CD4-positive, CD25-positive, alpha-beta regulatory T cell (primary cell): ENCODE measurements at regions not wholly inside any gene's neighbourhood (a gene's known extent, or its start where the extent isn't known, plus 50 kb on each side); places are given as distances from the start of the nearest gene placed in this dataset.

Experiments
- ATAC-seq, 2 donors: fragments of 150-1000 bp; cut with Tn5 transposase; one replicate each; pipeline ENCODE4 v1.10.0; 2021; ENCODE audit warnings: low read depth in 2 of 2, moderate number of reproducible peaks in 2 of 2, moderate library complexity in 1 of 2
- DNase-seq, 3 donors: peaks; one replicate each; pipeline versions ENCODE4 v3.0.0 to v3.0.0-alpha.2; 2012 to 2022; ENCODE audit warnings: mixed read lengths in 1 of 3
- H3K27ac ChIP-seq: one replicate; pipeline ENCODE4 v1.7.0; 2013; ENCODE audit warnings: mild to moderate bottlenecking, low read length; ENCODE audit not compliant: insufficient read depth, poor library complexity, severe bottlenecking
- H3K27me3 ChIP-seq: one replicate; pipeline ENCODE4 v1.7.0; 2013; ENCODE audit warnings: low read length; ENCODE audit not compliant: control insufficient read depth, insufficient read depth
- H3K36me3 ChIP-seq: one replicate; pipeline ENCODE4 v1.7.0; 2013; ENCODE audit warnings: mild to moderate bottlenecking, low read length, moderate library complexity; ENCODE audit not compliant: control insufficient read depth, insufficient read depth
- H3K4me1 ChIP-seq: 2 replicates; pipeline ENCODE4 v1.7.0; 2013; ENCODE audit warnings: mild to moderate bottlenecking, low read length; ENCODE audit not compliant: insufficient read depth, control insufficient read depth, poor library complexity, severe bottlenecking
- H3K4me3 ChIP-seq: one replicate; pipeline ENCODE4 v1.7.0; 2013; ENCODE audit warnings: low read depth, mild to moderate bottlenecking, low read length, moderate library complexity
- H3K9me3 ChIP-seq, 2 experiments: 1 replicate in 1 of 2; 2 replicates in 1 of 2; pipeline ENCODE4 v1.7.0; 2013; ENCODE audit warnings: low read length in 2 of 2, mild to moderate bottlenecking in 1 of 2, moderate library complexity in 1 of 2; ENCODE audit not compliant: control insufficient read depth in 2 of 2
- H3K27ac Mint-ChIP-seq, 3 donors: one replicate each; pipeline ENCODE4 v1.8.0; 2020 to 2022; ENCODE audit warnings: mild to moderate bottlenecking in 3 of 3, mixed read lengths in 3 of 3, moderate library complexity in 2 of 3
- H3K27me3 Mint-ChIP-seq: one replicate; pipeline ENCODE4 v1.8.0; 2022; ENCODE audit warnings: mild to moderate bottlenecking, mixed read lengths
- H3K36me3 Mint-ChIP-seq: one replicate; pipeline ENCODE4 v1.8.0; 2020; ENCODE audit warnings: mixed read lengths
- H3K4me1 Mint-ChIP-seq, 4 donors: one replicate each; pipeline ENCODE4 v1.8.0; 2020 to 2022; ENCODE audit warnings: mixed read lengths in 4 of 4, mild to moderate bottlenecking in 1 of 4
- H3K4me3 Mint-ChIP-seq, 4 donors: one replicate each; pipeline ENCODE4 v1.8.0; 2020 to 2022; ENCODE audit warnings: mild to moderate bottlenecking in 4 of 4, mixed read lengths in 4 of 4, moderate library complexity in 3 of 4
- H3K9me3 Mint-ChIP-seq, 7 donors: one replicate each; pipeline ENCODE4 v1.8.0; 2020 to 2022; ENCODE audit warnings: mixed read lengths in 7 of 7, mild to moderate bottlenecking in 3 of 7, moderate library complexity in 2 of 7

- no peaks in the 10 kb centered on the region for H3K4me1 ChIP-seq
- no peaks in the 10 kb centered on the region for H3K36me3 ChIP-seq
- no peaks in the 10 kb centered on the region for H3K9me3 Mint-ChIP-seq
- ATAC-seq = no peak
- no peak overlapping the region for H3K4me3 Mint-ChIP-seq
- no peaks in the 10 kb centered on the region for H3K4me1 Mint-ChIP-seq
- no peaks in the 10 kb centered on the region for H3K27me3 Mint-ChIP-seq
- H3K27ac ChIP-seq = no peak overlapping the region
- no peak overlapping the region for H3K27ac Mint-ChIP-seq
- H3K9me3 ChIP-seq = no peaks in the 10 kb centered on the region
- no peaks in the 10 kb centered on the region for H3K36me3 Mint-ChIP-seq
- H3K4me3 ChIP-seq = no peak overlapping the region
- H3K27me3 ChIP-seq = peaks cover 2% of the 10 kb centered on the region
- DNase-seq = no peak
These were observed 248.3 kb downstream of the PHF14 start for GRCh38 chr7:11221984-11222383.

DNA sequence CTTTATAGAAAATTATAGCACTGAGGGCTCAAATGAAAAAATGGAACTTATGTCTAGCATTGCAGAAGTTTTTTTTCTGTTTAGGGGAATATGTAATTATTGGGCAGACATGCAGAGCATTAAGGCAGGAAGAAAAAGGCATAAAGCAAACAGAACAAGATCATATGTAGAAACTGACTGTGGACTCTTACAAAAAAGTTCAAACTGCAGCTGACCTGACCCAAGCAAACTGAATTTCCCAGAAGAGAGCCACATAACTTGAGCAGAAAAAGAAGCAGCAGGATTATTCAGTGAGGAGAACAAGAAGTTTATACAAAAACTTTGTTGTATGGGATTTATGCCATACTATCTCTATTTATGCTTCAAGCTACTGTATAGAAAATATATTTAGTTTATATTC lies 250.9 kb downstream of the PHF14 start:
- no peak overlapping the region for H3K27ac Mint-ChIP-seq
- H3K27ac ChIP-seq = no peak overlapping the region
- H3K27me3 ChIP-seq = no peaks in the 10 kb centered on the region
- no peak overlapping the region for H3K4me3 ChIP-seq
- ATAC-seq (no peak), DNase-seq (no peak)
- no peaks in the 10 kb centered on the region for H3K4me1 ChIP-seq
- H3K27me3 Mint-ChIP-seq = peaks cover 7% of the 10 kb centered on the region
- H3K9me3 Mint-ChIP-seq = no peaks in the 10 kb centered on the region
- H3K4me3 Mint-ChIP-seq = no peak overlapping the region
- no peaks in the 10 kb centered on the region for H3K4me1 Mint-ChIP-seq
- no peaks in the 10 kb centered on the region for H3K36me3 ChIP-seq
- no peaks in the 10 kb centered on the region for H3K36me3 Mint-ChIP-seq
- H3K9me3 ChIP-seq = no peaks in the 10 kb centered on the region

DNA sequence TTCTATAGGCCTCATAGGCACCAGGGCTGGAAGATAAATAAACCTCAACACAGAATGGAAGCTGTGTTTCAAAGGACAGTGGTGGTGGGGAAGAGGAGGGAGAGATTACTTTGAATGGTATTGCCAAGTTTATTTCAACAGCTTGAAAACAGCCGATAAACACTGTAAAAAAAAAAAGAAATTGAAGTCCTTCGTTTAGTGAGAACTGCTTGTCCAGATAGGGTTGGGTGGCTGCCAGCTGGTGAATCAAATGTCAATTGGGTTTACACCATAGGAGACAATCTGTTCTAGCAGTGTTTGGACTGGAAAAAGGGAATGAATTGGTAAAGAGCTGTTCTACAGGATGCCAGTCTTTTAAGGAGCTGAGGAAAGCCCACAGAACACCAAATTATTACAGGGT lies 254.8 kb downstream of the PHF14 start:
- Mint-ChIP-seq H3K9me3 (peaks cover 0 to 2% (median 0%) of the 10 kb centered on the region in 7 donors), H3K4me1 (no peaks in the 10 kb centered on the region), H3K27ac (no peak overlapping the region), H3K27me3 (peaks cover 7% of the 10 kb centered on the region), H3K4me3 (no peak overlapping the region), H3K36me3 (no peaks in the 10 kb centered on the region)
- DNase-seq (no peak), ATAC-seq (no peak)
- Histone ChIP-seq H3K36me3 (no peaks in the 10 kb centered on the region), H3K27me3 (no peaks in the 10 kb centered on the region), H3K9me3 (no peaks in the 10 kb centered on the region), H3K27ac (no peak overlapping the region), H3K4me1 (no peaks in the 10 kb centered on the region), H3K4me3 (no peak overlapping the region)

DNA sequence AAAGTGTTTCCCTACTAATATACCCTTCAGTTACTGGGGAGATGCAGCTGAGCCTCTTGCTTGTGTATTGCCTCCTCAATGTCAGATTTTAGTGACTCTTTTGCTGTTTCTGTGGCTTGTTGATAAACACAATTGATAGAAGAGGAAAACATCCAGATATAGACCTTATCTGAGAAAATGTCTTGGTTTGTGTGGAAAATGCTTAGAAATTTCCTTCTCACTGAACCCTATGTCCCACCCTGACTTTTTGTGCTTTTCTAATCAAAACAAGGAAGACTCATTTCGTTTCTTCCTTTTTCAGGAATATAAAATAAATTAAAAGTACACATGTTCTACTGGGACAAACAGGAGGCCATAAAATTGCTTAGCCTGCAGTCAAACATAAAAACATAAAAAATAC lies 257.5 kb downstream of the PHF14 start:
- Mint-ChIP-seq H3K9me3 (peaks cover 0 to 2% (median 0%) of the 10 kb centered on the region in 7 donors), H3K4me1 (no peaks in the 10 kb centered on the region), H3K4me3 (no peak overlapping the region), H3K27ac (no peak overlapping the region), H3K27me3 (peaks cover 7% of the 10 kb centered on the region), H3K36me3 (no peaks in the 10 kb centered on the region)
- ATAC-seq (no peak), DNase-seq (no peak)
- Histone ChIP-seq H3K27me3 (no peaks in the 10 kb centered on the region), H3K27ac (no peak overlapping the region), H3K4me3 (no peak overlapping the region), H3K36me3 (no peaks in the 10 kb centered on the region), H3K4me1 (no peaks in the 10 kb centered on the region), H3K9me3 (no peaks in the 10 kb centered on the region)

DNA sequence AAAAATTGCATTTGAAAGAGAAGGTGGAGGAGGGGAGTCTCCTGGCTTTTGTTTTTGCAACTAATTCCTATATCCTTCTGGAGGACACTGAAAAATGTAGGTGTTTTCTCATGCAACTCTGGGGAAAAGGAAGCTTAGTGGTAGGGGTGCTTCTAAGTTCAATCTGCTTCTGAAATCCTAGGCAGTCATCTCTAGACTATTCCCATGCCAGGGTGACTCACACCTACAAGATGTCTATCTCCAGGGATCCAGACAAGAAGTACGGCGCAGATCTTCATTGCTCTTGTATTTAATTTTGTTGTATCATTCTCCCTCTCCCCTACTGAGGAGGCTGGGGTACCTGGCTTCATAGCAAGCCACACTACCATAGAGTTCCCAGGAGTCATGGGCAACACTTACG lies 258.8 kb downstream of the PHF14 start:
- Mint-ChIP-seq H3K36me3 (no peaks in the 10 kb centered on the region), H3K4me3 (no peak overlapping the region), H3K27ac (no peak overlapping the region), H3K9me3 (peaks cover 0 to 2% (median 0%) of the 10 kb centered on the region in 7 donors), H3K4me1 (no peaks in the 10 kb centered on the region), H3K27me3 (peaks cover 7% of the 10 kb centered on the region)
- Histone ChIP-seq H3K36me3 (no peaks in the 10 kb centered on the region), H3K27me3 (no peaks in the 10 kb centered on the region), H3K9me3 (no peaks in the 10 kb centered on the region), H3K27ac (no peak overlapping the region), H3K4me3 (no peak overlapping the region), H3K4me1 (no peaks in the 10 kb centered on the region)
- DNase-seq = no peak
- ATAC-seq = no peak

- no peak overlapping the region for H3K4me3 ChIP-seq
- peaks cover 0 to 2% (median 0%) of the 10 kb centered on the region in 7 donors for H3K9me3 Mint-ChIP-seq
- H3K27ac Mint-ChIP-seq = no peak overlapping the region
- no peaks in the 10 kb centered on the region for H3K4me1 Mint-ChIP-seq
- DNase-seq = no peak
- H3K27me3 Mint-ChIP-seq = no peaks in the 10 kb centered on the region
- H3K9me3 ChIP-seq = no peaks in the 10 kb centered on the region
- no peaks in the 10 kb centered on the region for H3K4me1 ChIP-seq
- no peak overlapping the region for H3K27ac ChIP-seq
- no peaks in the 10 kb centered on the region for H3K27me3 ChIP-seq
- ATAC-seq = no peak
- no peaks in the 10 kb centered on the region for H3K36me3 ChIP-seq
- H3K36me3 Mint-ChIP-seq = no peaks in the 10 kb centered on the region
- H3K4me3 Mint-ChIP-seq = no peak overlapping the region
These were observed 260.2 kb downstream of the PHF14 start for GRCh38 chr7:11233871-11234270.

DNA sequence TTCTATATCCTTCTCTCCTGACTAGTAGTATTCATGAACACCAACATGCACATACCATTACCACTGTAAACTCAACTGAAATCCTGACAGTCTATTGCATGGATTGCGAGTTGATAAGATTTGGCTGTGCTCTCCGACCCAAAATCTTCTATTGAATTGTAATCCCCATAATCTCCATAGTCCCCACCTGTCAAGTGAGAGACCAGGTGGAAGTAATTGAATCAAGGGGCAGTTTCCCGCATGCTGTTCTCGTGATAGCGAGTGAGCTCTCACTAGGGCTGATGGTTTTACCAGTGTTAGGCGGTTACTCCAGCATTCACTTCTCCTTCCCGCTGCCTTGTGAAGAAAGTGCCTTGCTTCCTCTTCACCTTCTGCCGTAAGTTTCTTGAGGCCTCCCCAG lies 261.8 kb downstream of the PHF14 start:
- no peak overlapping the region for H3K4me3 ChIP-seq
- H3K27me3 ChIP-seq = no peaks in the 10 kb centered on the region
- no peaks in the 10 kb centered on the region for H3K4me1 ChIP-seq
- Mint-ChIP-seq H3K4me1 (no peaks in the 10 kb centered on the region), H3K4me3 (no peak overlapping the region), H3K27ac (no peak overlapping the region), H3K36me3 (no peaks in the 10 kb centered on the region), H3K9me3 (peaks cover 0 to 2% (median 0%) of the 10 kb centered on the region in 7 donors), H3K27me3 (no peaks in the 10 kb centered on the region)
- no peak overlapping the region for H3K27ac ChIP-seq
- H3K36me3 ChIP-seq = no peaks in the 10 kb centered on the region
- no peak for ATAC-seq
- DNase-seq = no peak
- no peaks in the 10 kb centered on the region for H3K9me3 ChIP-seq

- no peak for DNase-seq
- Mint-ChIP-seq H3K4me1 (no peaks in the 10 kb centered on the region), H3K9me3 (peaks cover 0 to 2% (median 0%) of the 10 kb centered on the region in 7 donors), H3K36me3 (no peaks in the 10 kb centered on the region), H3K27me3 (no peaks in the 10 kb centered on the region), H3K27ac (no peak overlapping the region), H3K4me3 (no peak overlapping the region)
- no peaks in the 10 kb centered on the region for H3K36me3 ChIP-seq
- no peaks in the 10 kb centered on the region for H3K4me1 ChIP-seq
- ATAC-seq = no peak
- H3K4me3 ChIP-seq = no peak overlapping the region
- H3K27me3 ChIP-seq = no peaks in the 10 kb centered on the region
- no peaks in the 10 kb centered on the region for H3K9me3 ChIP-seq
- H3K27ac ChIP-seq = no peak overlapping the region
These were observed 263.0 kb downstream of the PHF14 start for GRCh38 chr7:11236680-11237079.
